ENCODE measurements at regions not wholly inside any gene's neighbourhood (a gene's known extent, or its start where the extent isn't known, plus 50 kb on each side); places are given as distances from the start of the nearest gene placed in this dataset.
A peak's percentile ranks its signal among the peaks of the same experiment; 100 is the strongest.

GRCh38 chrX:134718105-134718965 lies 60.1 kb upstream of the PLAC1 start:
- peak; percentile 77 for DNase-seq (ENCODE audit: low read depth, low spot score)

GRCh38 chrX:134717698-134718097 lies 59.4 kb upstream of the PLAC1 start:
- DNase-seq (ENCODE audit: low read depth, low spot score), result no peak

- no peak for DNase-seq (ENCODE audit: low read depth, low spot score)
Observed at GRCh38 chrX:134716620-134717012, 58.3 kb upstream of the PLAC1 start.

GRCh38 chrX:134715930-134716619 lies 57.8 kb upstream of the PLAC1 start:
- no peak for DNase-seq (ENCODE audit: low read depth, low spot score)

GRCh38 chrX:134714633-134715110 lies 56.4 kb upstream of the PLAC1 start:
- no peak for DNase-seq (ENCODE audit: low read depth, low spot score)

GRCh38 chrX:134713618-134714107 lies 55.4 kb upstream of the PLAC1 start:
- DNase-seq (ENCODE audit: low read depth, low spot score), result no peak

- no peak for DNase-seq (ENCODE audit: low read depth, low spot score)
Observed at GRCh38 chrX:134712272-134712671, 54.0 kb upstream of the PLAC1 start.

GRCh38 chrX:134711135-134711921 lies 53.1 kb upstream of the PLAC1 start:
- DNase-seq (ENCODE audit: low read depth, low spot score), result no peak

All from astrocyte of the hippocampus (primary cell).